ENCODE measurements at regions not wholly inside any gene's neighbourhood (a gene's known extent, or its start where the extent isn't known, plus 50 kb on each side); places are given as distances from the start of the nearest gene placed in this dataset.
"Not testable (repeated sequence)": the region's sequence is repeated elsewhere in the genome, so short reads cannot be mapped to it uniquely, and the experiment has no call there.

GRCh38 chr13:83440465-83440864 is 441.8 kb downstream of the SLITRK1 start:
- TF ChIP-seq POLR2A (IDR thresholded peaks at IDR 0.05): no peak
- Histone ChIP-seq H3K27me3 (no peaks in the 10 kb centered on the region), H3K27ac (no peak overlapping the region), H3K4me3 (replicated peaks in 1 of 3) (no peak overlapping the region), H3K36me3 (no peaks in the 10 kb centered on the region), H3K4me1 (no peaks in the 10 kb centered on the region), H3K9me3 (no peaks in the 10 kb centered on the region)
- intact Hi-C loops (cut with DNase I): no loop called here
- no peak for DNase-seq
- 98 to 99% methylated on average over 1 of the region's 1 CpG for WGBS, 2 donors

DNA sequence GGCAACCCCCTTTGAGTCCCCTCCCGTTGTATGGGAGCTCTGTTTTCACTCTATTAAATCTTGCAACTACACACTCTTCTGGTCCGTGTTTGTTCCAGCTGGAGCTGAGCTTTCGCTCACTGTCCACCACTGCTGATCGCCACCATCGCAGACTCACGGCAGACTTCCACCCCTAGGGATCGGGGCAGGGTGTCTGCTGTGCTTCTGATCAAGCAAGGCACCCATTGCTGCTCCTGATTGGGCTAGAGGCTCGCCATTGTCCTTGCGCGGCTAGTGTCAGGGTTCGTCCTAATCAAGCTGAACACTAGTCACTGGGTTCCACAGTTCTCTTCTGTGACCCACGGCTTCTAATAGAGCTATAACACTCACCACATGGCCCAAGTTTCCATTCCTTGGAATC is 442.8 kb downstream of the SLITRK1 start:
- H3K27me3 ChIP-seq; H3K4me3 ChIP-seq (replicated peaks in 1 of 3); H3K27ac ChIP-seq; H3K36me3 ChIP-seq; DNase-seq; intact Hi-C loops (cut with DNase I); H3K9me3 ChIP-seq; H3K4me1 ChIP-seq: not testable (repeated sequence)
- 90% methylated on average over 12 of the region's 12 CpGs for WGBS, 2 donors

- Histone ChIP-seq H3K27me3 (no peaks in the 10 kb centered on the region), H3K4me3 (replicated peaks in 1 of 3) (no peak overlapping the region), H3K27ac (no peak overlapping the region), H3K36me3 (no peaks in the 10 kb centered on the region), H3K9me3 (no peaks in the 10 kb centered on the region), H3K4me1 (no peaks in the 10 kb centered on the region)
- intact Hi-C loops (cut with DNase I): no loop called here
- DNase-seq: no peak
- WGBS, 2 donors: 54 to 63% methylated on average over 3 of the region's 3 CpGs
- TF ChIP-seq CTCF (IDR thresholded peaks at IDR 0.05) (no peak), POLR2A (IDR thresholded peaks at IDR 0.05) (no peak)
Observed at GRCh38 chr13:83423861-83424260, 458.4 kb downstream of the SLITRK1 start.

DNA sequence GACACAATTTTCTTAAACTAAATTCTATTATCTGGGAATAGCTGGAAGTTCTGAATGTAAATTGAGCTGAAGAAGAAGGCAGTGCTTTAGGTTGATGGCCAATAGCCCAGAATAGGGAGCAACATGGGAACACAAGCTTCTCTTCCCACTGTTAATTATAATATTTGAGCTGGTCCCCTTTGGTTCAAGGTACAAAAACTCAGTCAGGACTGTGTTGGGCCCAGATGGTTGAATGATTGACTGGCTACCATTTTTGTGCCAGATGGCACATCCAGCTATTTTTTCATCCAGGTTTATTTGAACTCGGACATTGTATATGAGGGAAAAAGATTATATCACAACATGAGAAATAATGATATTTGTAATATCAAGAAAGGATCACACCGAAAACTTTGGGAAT is 458.9 kb downstream of the SLITRK1 start:
- WGBS, 2 donors: 73 to 83% methylated on average over 2 of the region's 2 CpGs
- Histone ChIP-seq H3K4me1 (no peaks in the 10 kb centered on the region), H3K4me3 (replicated peaks in 1 of 3) (no peak overlapping the region), H3K27ac (no peak overlapping the region), H3K27me3 (no peaks in the 10 kb centered on the region), H3K36me3 (no peaks in the 10 kb centered on the region), H3K9me3 (no peaks in the 10 kb centered on the region)
- no peak for TF ChIP-seq POLR2A (IDR thresholded peaks at IDR 0.05)
- no peak for TF ChIP-seq CTCF (IDR thresholded peaks at IDR 0.05)
- no peak for DNase-seq
- intact Hi-C loops (cut with DNase I): no loop called here

- DNase-seq: no peak
- intact Hi-C loops (cut with DNase I): no loop called here
- Histone ChIP-seq H3K4me3 (replicated peaks in 1 of 3) (no peak overlapping the region), H3K27me3 (no peaks in the 10 kb centered on the region), H3K36me3 (no peaks in the 10 kb centered on the region), H3K9me3 (no peaks in the 10 kb centered on the region), H3K4me1 (no peaks in the 10 kb centered on the region), H3K27ac (no peak overlapping the region)
- TF ChIP-seq POLR2A (IDR thresholded peaks at IDR 0.05): no peak
- no peak for TF ChIP-seq CTCF (IDR thresholded peaks at IDR 0.05)
- WGBS, 2 donors: 72 to 75% methylated on average over 4 of the region's 4 CpGs
Observed at GRCh38 chr13:83414393-83414792, 467.9 kb downstream of the SLITRK1 start.

GRCh38 chr13:83386609-83387008 is 495.7 kb downstream of the SLITRK1 start:
- TF ChIP-seq POLR2A (IDR thresholded peaks at IDR 0.05) (no peak), CTCF (IDR thresholded peaks at IDR 0.05) (no peak)
- no peak for DNase-seq
- Histone ChIP-seq H3K27ac (no peak overlapping the region), H3K36me3 (no peaks in the 10 kb centered on the region), H3K9me3 (no peaks in the 10 kb centered on the region), H3K27me3 (no peaks in the 10 kb centered on the region), H3K4me1 (no peaks in the 10 kb centered on the region), H3K4me3 (replicated peaks in 1 of 3) (no peak overlapping the region)
- WGBS, 2 donors: 80 to 93% methylated on average over 1 of the region's 1 CpG
- intact Hi-C loops (cut with DNase I): no loop called here
